Fibroblast of lung (primary cell): ENCODE measurements at regions not wholly inside any gene's neighbourhood (a gene's known extent, or its start where the extent isn't known, plus 50 kb on each side); places are given as distances from the start of the nearest gene placed in this dataset.

Experiments used
- DNase-seq, 2 donors: peaks; one replicate each; pipeline versions ENCODE4 v3.0.0 to v3.0.0-alpha.2; 2010; ENCODE audit warnings: low read depth in 2 of 2
- H2AFZ ChIP-seq: 2 replicates; pipeline ENCODE4 v1.5.1; 2012; ENCODE audit warnings: low read length, control low read depth, inconsistent platforms
- H3K27ac ChIP-seq: 2 replicates; pipeline ENCODE4 v1.5.1; 2011; ENCODE audit warnings: low read length, control low read depth; ENCODE audit not compliant: insufficient read depth
- H3K27me3 ChIP-seq: 2 replicates; pipeline ENCODE4 v1.5.1; 2011; ENCODE audit warnings: mild to moderate bottlenecking, low read length; ENCODE audit not compliant: control insufficient read depth, insufficient read depth
- H3K36me3 ChIP-seq: 2 replicates; pipeline ENCODE4 v1.5.1; 2011; ENCODE audit warnings: low read length; ENCODE audit not compliant: control insufficient read depth, insufficient read depth
- H3K4me1 ChIP-seq: 2 replicates; pipeline ENCODE4 v1.5.1; 2011; ENCODE audit warnings: low read length; ENCODE audit not compliant: control insufficient read depth, insufficient read depth; ENCODE audit errors: extremely low read depth
- H3K4me2 ChIP-seq: 2 replicates; pipeline ENCODE4 v1.5.1; 2011; ENCODE audit warnings: low read length, control low read depth; ENCODE audit not compliant: insufficient read depth; ENCODE audit errors: extremely low read depth
- H3K4me3 ChIP-seq, 4 experiments: fragments of 200-600 bp in 1 of 4; sonication (generic) in 1 of 4; replicated peaks in 1 of 4; 2 replicates each; pipeline ENCODE4 v1.5.1; 2011 to 2016; ENCODE audit warnings: low read length in 4 of 4, low read depth in 3 of 4, mild to moderate bottlenecking in 3 of 4, control low read depth in 2 of 4, inconsistent platforms in 1 of 4, mixed read lengths in 1 of 4; ENCODE audit not compliant: insufficient read depth in 1 of 4; ENCODE audit errors: control extremely low read depth in 1 of 4
- H3K79me2 ChIP-seq: 2 replicates; pipeline ENCODE4 v1.5.1; 2012; ENCODE audit warnings: mild to moderate bottlenecking, low read length, inconsistent platforms; ENCODE audit not compliant: control insufficient read depth, insufficient read depth
- H3K9ac ChIP-seq: 2 replicates; pipeline ENCODE4 v1.5.1; 2011; ENCODE audit warnings: mild to moderate bottlenecking, low read length, control low read depth; ENCODE audit not compliant: insufficient read depth
- H3K9me3 ChIP-seq: 2 replicates; pipeline ENCODE4 v1.5.1; 2012; ENCODE audit warnings: low read depth, low read length; ENCODE audit not compliant: control insufficient read depth, insufficient read depth
- H4K20me1 ChIP-seq: 2 replicates; pipeline ENCODE4 v1.5.1; 2011; ENCODE audit warnings: low read length; ENCODE audit not compliant: control insufficient read depth, insufficient read depth; ENCODE audit errors: extremely low read depth
- EZH2 ChIP-seq: IDR thresholded peaks from 2 replicates; pipeline ENCODE4 v1.5.1; 2012; ENCODE audit warnings: low read length, control low read depth, mild to moderate bottlenecking; ENCODE audit errors: missing control alignments
- TF ChIP-seq, protein P1 (sequence below), 2 donors: IDR thresholded peaks in 1 of 2; conservative IDR thresholded peaks in 1 of 2; 1 replicate in 1 of 2; 2 replicates in 1 of 2; pipeline ENCODE4 v1.5.1; 2011 to 2012; ENCODE audit warnings: low read length in 2 of 2, control low read depth in 1 of 2, inconsistent platforms in 1 of 2, low read depth in 1 of 2, mild to moderate bottlenecking in 1 of 2

DNA sequence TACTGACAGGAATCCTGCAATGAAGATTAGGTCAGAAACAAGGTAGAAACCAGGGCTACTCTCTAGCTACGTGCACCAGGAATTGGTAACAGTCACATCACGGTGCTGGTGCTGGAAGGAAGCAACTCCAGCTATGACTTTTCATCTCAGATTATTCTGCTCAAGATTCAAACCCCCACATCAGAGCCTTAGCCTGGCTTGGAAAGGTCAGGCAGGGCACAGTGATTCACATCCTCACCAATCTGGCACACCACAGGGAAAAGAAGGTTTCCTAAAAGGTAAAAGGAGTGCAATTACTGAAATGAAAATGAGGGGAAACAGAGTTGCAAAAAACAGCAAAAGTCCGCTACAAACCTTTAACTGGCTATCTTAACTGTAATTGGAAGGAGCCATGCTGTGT lies 240.2 kb upstream of the NPSR1 start:
- Histone ChIP-seq H3K27ac (no peak overlapping the region), H3K9me3 (no peaks in the 10 kb centered on the region), H2AFZ (no peak overlapping the region), H3K9ac (no peak overlapping the region), H3K4me2 (no peak overlapping the region), H3K4me3 (no peak overlapping the region), H3K36me3 (no peaks in the 10 kb centered on the region), H3K4me1 (no peaks in the 10 kb centered on the region), H3K79me2 (no peaks in the 10 kb centered on the region), H4K20me1 (no peaks in the 10 kb centered on the region), H3K27me3 (no peaks in the 10 kb centered on the region)
- TF ChIP-seq, protein P1, sequence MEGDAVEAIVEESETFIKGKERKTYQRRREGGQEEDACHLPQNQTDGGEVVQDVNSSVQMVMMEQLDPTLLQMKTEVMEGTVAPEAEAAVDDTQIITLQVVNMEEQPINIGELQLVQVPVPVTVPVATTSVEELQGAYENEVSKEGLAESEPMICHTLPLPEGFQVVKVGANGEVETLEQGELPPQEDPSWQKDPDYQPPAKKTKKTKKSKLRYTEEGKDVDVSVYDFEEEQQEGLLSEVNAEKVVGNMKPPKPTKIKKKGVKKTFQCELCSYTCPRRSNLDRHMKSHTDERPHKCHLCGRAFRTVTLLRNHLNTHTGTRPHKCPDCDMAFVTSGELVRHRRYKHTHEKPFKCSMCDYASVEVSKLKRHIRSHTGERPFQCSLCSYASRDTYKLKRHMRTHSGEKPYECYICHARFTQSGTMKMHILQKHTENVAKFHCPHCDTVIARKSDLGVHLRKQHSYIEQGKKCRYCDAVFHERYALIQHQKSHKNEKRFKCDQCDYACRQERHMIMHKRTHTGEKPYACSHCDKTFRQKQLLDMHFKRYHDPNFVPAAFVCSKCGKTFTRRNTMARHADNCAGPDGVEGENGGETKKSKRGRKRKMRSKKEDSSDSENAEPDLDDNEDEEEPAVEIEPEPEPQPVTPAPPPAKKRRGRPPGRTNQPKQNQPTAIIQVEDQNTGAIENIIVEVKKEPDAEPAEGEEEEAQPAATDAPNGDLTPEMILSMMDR (conservative IDR thresholded peaks at IDR 0.05 in 1 of 2, IDR thresholded peaks at IDR 0.05 in 1 of 2; ENCODE audit: low read depth in 1 of 2, low read length in 2 of 2) = no peak
- no peak for TF ChIP-seq EZH2
- DNase-seq = no peak

DNA sequence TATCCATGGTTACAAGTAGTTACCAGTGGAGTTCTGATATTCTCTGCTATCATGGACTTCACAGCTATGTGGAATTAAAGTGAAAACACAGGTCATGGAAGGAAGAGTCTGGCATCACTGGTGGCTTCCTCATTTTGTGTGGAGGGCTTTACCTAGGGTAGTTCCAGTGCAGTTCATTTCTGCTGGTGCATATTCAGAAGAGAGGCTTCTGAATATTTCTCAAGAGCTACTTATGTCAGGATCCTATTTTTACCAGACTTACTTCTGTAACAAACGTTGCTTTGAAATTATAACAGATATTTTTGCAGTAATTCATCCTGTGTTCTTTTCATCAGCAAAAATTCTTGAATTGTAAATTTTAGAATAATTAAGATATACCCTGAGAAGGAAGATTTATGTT lies 236.5 kb upstream of the NPSR1 start:
- Histone ChIP-seq H4K20me1 (no peaks in the 10 kb centered on the region), H3K27me3 (no peaks in the 10 kb centered on the region), H3K79me2 (no peaks in the 10 kb centered on the region), H3K4me1 (no peaks in the 10 kb centered on the region), H3K4me2 (no peak overlapping the region), H3K27ac (no peak overlapping the region), H2AFZ (no peak overlapping the region), H3K4me3 (no peak overlapping the region), H3K9me3 (no peaks in the 10 kb centered on the region), H3K9ac (no peak overlapping the region), H3K36me3 (no peaks in the 10 kb centered on the region)
- DNase-seq = no peak
- TF ChIP-seq, protein P1 (conservative IDR thresholded peaks at IDR 0.05 in 1 of 2, IDR thresholded peaks at IDR 0.05 in 1 of 2; ENCODE audit: low read depth in 1 of 2, low read length in 2 of 2) = no peak
- TF ChIP-seq EZH2 = no peak

DNA sequence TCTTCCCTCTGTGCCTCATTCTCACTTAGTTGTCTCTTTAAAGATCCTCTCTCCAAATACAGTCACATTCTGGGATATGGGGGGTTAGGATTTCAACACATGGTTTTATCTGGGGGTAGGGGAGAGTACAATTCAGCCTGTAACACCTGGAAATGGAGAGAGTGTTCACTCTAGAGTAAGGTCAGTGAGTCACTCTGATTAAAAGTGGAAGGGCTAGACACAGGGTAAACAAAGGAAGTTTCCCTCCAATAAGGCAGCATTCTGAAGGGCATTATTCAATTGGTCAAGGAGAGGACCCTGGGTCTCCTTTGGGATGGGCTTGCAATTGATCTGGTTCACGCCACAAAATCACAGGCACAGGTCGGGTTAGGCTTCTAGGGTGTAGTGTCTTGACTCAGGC lies 232.8 kb upstream of the NPSR1 start:
- H3K4me2 ChIP-seq = no peak overlapping the region
- no peak overlapping the region for H2AFZ ChIP-seq
- H3K79me2 ChIP-seq = no peaks in the 10 kb centered on the region
- no peaks in the 10 kb centered on the region for H4K20me1 ChIP-seq
- no peak overlapping the region for H3K9ac ChIP-seq
- H3K4me1 ChIP-seq = no peaks in the 10 kb centered on the region
- H3K27me3 ChIP-seq = no peaks in the 10 kb centered on the region
- TF ChIP-seq, protein P1 (conservative IDR thresholded peaks at IDR 0.05 in 1 of 2, IDR thresholded peaks at IDR 0.05 in 1 of 2; ENCODE audit: low read depth in 1 of 2, low read length in 2 of 2) = no peak
- TF ChIP-seq EZH2 = no peak
- no peaks in the 10 kb centered on the region for H3K36me3 ChIP-seq
- no peak for DNase-seq
- no peak overlapping the region for H3K27ac ChIP-seq
- no peak overlapping the region for H3K4me3 ChIP-seq
- no peaks in the 10 kb centered on the region for H3K9me3 ChIP-seq
